ENCODE measurements at regions not wholly inside any gene's neighbourhood (a gene's known extent, or its start where the extent isn't known, plus 50 kb on each side); places are given as distances from the start of the nearest gene placed in this dataset.

GRCh38 chr12:94801745-94802144 lies 151.4 kb upstream of the TMCC3 start:
- Mint-ChIP-seq H3K27me3 (ENCODE audit: unreplicated experiment) (peaks cover 8% of the 10 kb centered on the region), H3K27ac (ENCODE audit: unreplicated experiment) (no peak overlapping the region), H3K9me3 (ENCODE audit: low read depth, unreplicated experiment) (no peaks in the 10 kb centered on the region), H3K4me3 (ENCODE audit: low read depth, unreplicated experiment) (no peak overlapping the region), H3K36me3 (ENCODE audit: insufficient read depth, unreplicated experiment) (no peaks in the 10 kb centered on the region), H3K4me1 (ENCODE audit: low read depth, unreplicated experiment) (no peaks in the 10 kb centered on the region)
- DNase-seq = no peak
- TF ChIP-seq, protein P1, sequence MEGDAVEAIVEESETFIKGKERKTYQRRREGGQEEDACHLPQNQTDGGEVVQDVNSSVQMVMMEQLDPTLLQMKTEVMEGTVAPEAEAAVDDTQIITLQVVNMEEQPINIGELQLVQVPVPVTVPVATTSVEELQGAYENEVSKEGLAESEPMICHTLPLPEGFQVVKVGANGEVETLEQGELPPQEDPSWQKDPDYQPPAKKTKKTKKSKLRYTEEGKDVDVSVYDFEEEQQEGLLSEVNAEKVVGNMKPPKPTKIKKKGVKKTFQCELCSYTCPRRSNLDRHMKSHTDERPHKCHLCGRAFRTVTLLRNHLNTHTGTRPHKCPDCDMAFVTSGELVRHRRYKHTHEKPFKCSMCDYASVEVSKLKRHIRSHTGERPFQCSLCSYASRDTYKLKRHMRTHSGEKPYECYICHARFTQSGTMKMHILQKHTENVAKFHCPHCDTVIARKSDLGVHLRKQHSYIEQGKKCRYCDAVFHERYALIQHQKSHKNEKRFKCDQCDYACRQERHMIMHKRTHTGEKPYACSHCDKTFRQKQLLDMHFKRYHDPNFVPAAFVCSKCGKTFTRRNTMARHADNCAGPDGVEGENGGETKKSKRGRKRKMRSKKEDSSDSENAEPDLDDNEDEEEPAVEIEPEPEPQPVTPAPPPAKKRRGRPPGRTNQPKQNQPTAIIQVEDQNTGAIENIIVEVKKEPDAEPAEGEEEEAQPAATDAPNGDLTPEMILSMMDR (IDR thresholded peaks at IDR 0.05; ENCODE audit: unreplicated experiment) = no peak
- CTCF ChIA-PET = no interaction called here
- BruUV-seq (replicated peaks) = no TSS peak
- intact Hi-C loops (cut with micrococcal nuclease; ENCODE audit: unreplicated experiment) = no loop called here

- Mint-ChIP-seq H3K9me3 (ENCODE audit: low read depth, unreplicated experiment) (no peaks in the 10 kb centered on the region), H3K4me3 (ENCODE audit: low read depth, unreplicated experiment) (no peak overlapping the region), H3K27ac (ENCODE audit: unreplicated experiment) (no peak overlapping the region), H3K4me1 (ENCODE audit: low read depth, unreplicated experiment) (no peaks in the 10 kb centered on the region), H3K36me3 (ENCODE audit: insufficient read depth, unreplicated experiment) (no peaks in the 10 kb centered on the region), H3K27me3 (ENCODE audit: unreplicated experiment) (peaks cover 8% of the 10 kb centered on the region)
- DNase-seq = no peak
- BruUV-seq (replicated peaks) = no TSS peak
- CTCF ChIA-PET = no interaction called here
- intact Hi-C loops (cut with micrococcal nuclease; ENCODE audit: unreplicated experiment) = no loop called here
- TF ChIP-seq, protein P1 (IDR thresholded peaks at IDR 0.05; ENCODE audit: unreplicated experiment) = no peak
Measured at GRCh38 chr12:94799136-94799535, 148.8 kb upstream of the TMCC3 start.

GRCh38 chr12:94798113-94798512 lies 147.8 kb upstream of the TMCC3 start:
- Mint-ChIP-seq H3K36me3 (ENCODE audit: insufficient read depth, unreplicated experiment) (no peaks in the 10 kb centered on the region), H3K27ac (ENCODE audit: unreplicated experiment) (no peak overlapping the region), H3K9me3 (ENCODE audit: low read depth, unreplicated experiment) (no peaks in the 10 kb centered on the region), H3K27me3 (ENCODE audit: unreplicated experiment) (peaks cover 8% of the 10 kb centered on the region), H3K4me3 (ENCODE audit: low read depth, unreplicated experiment) (no peak overlapping the region), H3K4me1 (ENCODE audit: low read depth, unreplicated experiment) (no peaks in the 10 kb centered on the region)
- intact Hi-C loops (cut with micrococcal nuclease; ENCODE audit: unreplicated experiment) = no loop called here
- CTCF ChIA-PET = no interaction called here
- no peak for DNase-seq
- no TSS peak for BruUV-seq (replicated peaks)
- TF ChIP-seq, protein P1 (IDR thresholded peaks at IDR 0.05; ENCODE audit: unreplicated experiment) = no peak

GRCh38 chr12:94795520-94795919 lies 145.2 kb upstream of the TMCC3 start:
- Mint-ChIP-seq H3K27me3 (ENCODE audit: unreplicated experiment) (peaks cover 19% of the 10 kb centered on the region), H3K4me3 (ENCODE audit: low read depth, unreplicated experiment) (no peak overlapping the region), H3K9me3 (ENCODE audit: low read depth, unreplicated experiment) (no peaks in the 10 kb centered on the region), H3K4me1 (ENCODE audit: low read depth, unreplicated experiment) (no peaks in the 10 kb centered on the region), H3K27ac (ENCODE audit: unreplicated experiment) (no peak overlapping the region), H3K36me3 (ENCODE audit: insufficient read depth, unreplicated experiment) (no peaks in the 10 kb centered on the region)
- TF ChIP-seq, protein P1 (IDR thresholded peaks at IDR 0.05; ENCODE audit: unreplicated experiment) = no peak
- CTCF ChIA-PET = no interaction called here
- intact Hi-C loops (cut with micrococcal nuclease; ENCODE audit: unreplicated experiment) = no loop called here
- DNase-seq = no peak
- no TSS peak for BruUV-seq (replicated peaks)

GRCh38 chr12:94795044-94795443 lies 144.7 kb upstream of the TMCC3 start:
- no peak overlapping the region for H3K27ac Mint-ChIP-seq (ENCODE audit: unreplicated experiment)
- peaks cover 23% of the 10 kb centered on the region for H3K27me3 Mint-ChIP-seq (ENCODE audit: unreplicated experiment)
- no TSS peak for BruUV-seq (replicated peaks)
- CTCF ChIA-PET = no interaction called here
- H3K36me3 Mint-ChIP-seq (ENCODE audit: insufficient read depth, unreplicated experiment) = no peaks in the 10 kb centered on the region
- intact Hi-C loops (cut with micrococcal nuclease; ENCODE audit: unreplicated experiment) = no loop called here
- H3K4me1 Mint-ChIP-seq (ENCODE audit: low read depth, unreplicated experiment) = no peaks in the 10 kb centered on the region
- DNase-seq = no peak
- no peaks in the 10 kb centered on the region for H3K9me3 Mint-ChIP-seq (ENCODE audit: low read depth, unreplicated experiment)
- no peak overlapping the region for H3K4me3 Mint-ChIP-seq (ENCODE audit: low read depth, unreplicated experiment)
- TF ChIP-seq, protein P1 (IDR thresholded peaks at IDR 0.05; ENCODE audit: unreplicated experiment) = no peak

Measured in Calu3 (cell line).